Lung (tissue), 11 donors: ENCODE measurements at regions not wholly inside any gene's neighbourhood (a gene's known extent, or its start where the extent isn't known, plus 50 kb on each side); places are given as distances from the start of the nearest gene placed in this dataset.

Source experiments
- ATAC-seq: fragments of 200-7000 bp; cut with Tn5 transposase; one replicate; pipeline ENCODE4 v1.9.1; 2020; ENCODE audit warnings: moderate number of reproducible peaks; ENCODE audit not compliant: insufficient read depth, low FRiP score
- DNase-seq, 3 donors: peaks; one replicate each; pipeline ENCODE4 v3.0.0-alpha.2; 2013 to 2017
- H3K27ac ChIP-seq, 2 donors: one replicate each; pipeline ENCODE4 v1.5.1; 2013; ENCODE audit warnings: mild to moderate bottlenecking in 2 of 2, moderate library complexity in 2 of 2, control low read depth in 1 of 2, inconsistent platforms in 1 of 2, low read depth in 1 of 2, low read length in 1 of 2
- H3K27me3 ChIP-seq, 3 donors: one replicate each; pipeline ENCODE4 v1.5.1; 2013; ENCODE audit warnings: low read length in 2 of 3; ENCODE audit not compliant: control insufficient read depth in 3 of 3, insufficient read depth in 3 of 3
- H3K36me3 ChIP-seq, 4 donors: one replicate each; pipeline ENCODE4 v1.5.1; 2013; ENCODE audit warnings: low read length in 4 of 4, mild to moderate bottlenecking in 1 of 4, moderate library complexity in 1 of 4; ENCODE audit not compliant: control insufficient read depth in 4 of 4, insufficient read depth in 4 of 4
- H3K4me1 ChIP-seq, 5 donors: one replicate each; pipeline ENCODE4 v1.5.1; 2013; ENCODE audit warnings: low read length in 5 of 5, mild to moderate bottlenecking in 2 of 5, moderate library complexity in 1 of 5; ENCODE audit not compliant: control insufficient read depth in 5 of 5, insufficient read depth in 5 of 5
- H3K4me3 ChIP-seq: one replicate; pipeline ENCODE4 v1.5.1; 2013; ENCODE audit warnings: mild to moderate bottlenecking, control low read depth, moderate library complexity
- H3K9ac ChIP-seq, 2 donors: one replicate each; pipeline ENCODE4 v1.5.1; 2013; ENCODE audit warnings: low read length in 2 of 2, control low read depth in 1 of 2; ENCODE audit not compliant: insufficient read depth in 1 of 2
- H3K9me3 ChIP-seq, 4 donors: one replicate each; pipeline ENCODE4 v1.5.1; 2013; ENCODE audit warnings: low read length in 3 of 4, mild to moderate bottlenecking in 1 of 4, moderate library complexity in 1 of 4; ENCODE audit not compliant: control insufficient read depth in 4 of 4, insufficient read depth in 3 of 4
- CTCF ChIP-seq: IDR thresholded peaks from 2 replicates; pipeline ENCODE4 v1.5.1; 2012; ENCODE audit warnings: mild to moderate bottlenecking; ENCODE audit errors: control extremely low read depth, extremely low read depth
- WGBS, 2 donors: extraction: QIAGEN DNeasy Blood & Tissue Kit; methylation state at CpG; one replicate each; pipeline ENCODE4 v1.1.7; 2013; 5-methylcytosine and 5-hydroxymethylcytosine counted together
- donor health status: control.
- donor health status: control.
- donor health status: Bipolar disorder and iron deficiency.
- donor health status: healthy.
- donor health status: DM: yes; HTN: yes; CAD: no.

GRCh38 chr2:120516679-120517314, 170.9 kb downstream of the INHBB start:
- 73 to 83% methylated on average over 6 of the region's 6 CpGs for WGBS, 2 donors
- ATAC-seq = no peak
- H3K27ac ChIP-seq = no peak overlapping the region

DNA sequence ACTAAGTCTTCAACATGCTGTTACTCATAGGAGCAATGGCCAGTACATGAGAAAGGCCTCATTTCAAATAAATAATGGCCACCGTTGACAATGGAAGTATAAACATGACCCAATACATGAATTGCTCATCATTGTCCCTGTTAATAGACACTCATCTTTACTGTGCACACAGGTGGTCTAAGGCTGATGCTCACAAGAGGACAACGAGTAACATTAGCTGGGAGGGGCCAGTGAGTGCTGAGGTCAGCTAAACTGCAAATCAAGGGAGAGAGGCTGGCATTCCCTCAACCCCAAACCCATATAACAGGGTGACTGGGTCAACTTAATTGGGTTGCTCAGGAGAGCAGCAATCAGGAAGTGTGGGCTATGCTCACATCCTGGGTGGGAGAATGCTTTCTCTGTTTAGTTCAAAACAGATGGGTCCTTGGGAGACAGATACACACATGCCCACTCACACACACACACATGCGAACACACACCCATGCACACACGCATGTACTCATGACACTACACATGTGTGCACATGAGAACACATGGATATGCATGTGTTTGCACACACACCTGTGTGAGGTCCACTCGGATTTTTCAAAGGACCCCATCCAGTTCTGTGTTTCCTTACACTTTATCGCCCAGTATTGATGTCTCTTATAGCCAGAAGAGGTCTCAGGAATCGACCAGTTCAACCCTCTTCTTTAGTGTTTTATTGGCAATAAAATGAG, 172.0 kb downstream of the INHBB start:
- WGBS, 2 donors = 80 to 84% methylated on average over 7 of the region's 7 CpGs
- H3K4me3 ChIP-seq = no peak overlapping the region
- ATAC-seq (no peak), DNase-seq (no peak)
- no peak overlapping the region for H3K27ac ChIP-seq
- peaks cover 0 to 22% (median 7%) of the 10 kb centered on the region in 3 donors for H3K27me3 ChIP-seq
- TF ChIP-seq CTCF = no peak
- H3K4me1 ChIP-seq = peaks cover 0 to 3% (median 0%) of the 10 kb centered on the region in 5 donors
- H3K36me3 ChIP-seq = no peaks in the 10 kb centered on the region
- H3K9me3 ChIP-seq = no peaks in the 10 kb centered on the region
- no peak overlapping the region for H3K9ac ChIP-seq

More at GRCh38 chr2:120516679-120517314, 170.9 kb downstream of the INHBB start:
- no peak for DNase-seq
- peaks cover 0 to 5% (median 0%) of the 10 kb centered on the region in 5 donors for H3K4me1 ChIP-seq
- H3K27me3 ChIP-seq = peaks cover 0 to 17% (median 2%) of the 10 kb centered on the region in 3 donors
- no peaks in the 10 kb centered on the region for H3K9me3 ChIP-seq
- H3K36me3 ChIP-seq = no peaks in the 10 kb centered on the region
- no peak for TF ChIP-seq CTCF
- H3K4me3 ChIP-seq = no peak overlapping the region
- H3K9ac ChIP-seq = no peak overlapping the region

GRCh38 chr2:120518819-120519218, 172.9 kb downstream of the INHBB start:
- Histone ChIP-seq H3K9ac (no peak overlapping the region), H3K27me3 (peaks cover 0 to 31% (median 11%) of the 10 kb centered on the region in 3 donors), H3K4me3 (no peak overlapping the region), H3K27ac (no peak overlapping the region), H3K4me1 (peaks cover 0 to 3% (median 0%) of the 10 kb centered on the region in 5 donors), H3K9me3 (no peaks in the 10 kb centered on the region), H3K36me3 (no peaks in the 10 kb centered on the region)
- DNase-seq = no peak
- ATAC-seq = no peak
- no peak for TF ChIP-seq CTCF
- WGBS, 2 donors = 93 to 97% methylated on average over 5 of the region's 5 CpGs
